ENCODE measurements at regions not wholly inside any gene's neighbourhood (a gene's known extent, or its start where the extent isn't known, plus 50 kb on each side); places are given as distances from the start of the nearest gene placed in this dataset.

DNA sequence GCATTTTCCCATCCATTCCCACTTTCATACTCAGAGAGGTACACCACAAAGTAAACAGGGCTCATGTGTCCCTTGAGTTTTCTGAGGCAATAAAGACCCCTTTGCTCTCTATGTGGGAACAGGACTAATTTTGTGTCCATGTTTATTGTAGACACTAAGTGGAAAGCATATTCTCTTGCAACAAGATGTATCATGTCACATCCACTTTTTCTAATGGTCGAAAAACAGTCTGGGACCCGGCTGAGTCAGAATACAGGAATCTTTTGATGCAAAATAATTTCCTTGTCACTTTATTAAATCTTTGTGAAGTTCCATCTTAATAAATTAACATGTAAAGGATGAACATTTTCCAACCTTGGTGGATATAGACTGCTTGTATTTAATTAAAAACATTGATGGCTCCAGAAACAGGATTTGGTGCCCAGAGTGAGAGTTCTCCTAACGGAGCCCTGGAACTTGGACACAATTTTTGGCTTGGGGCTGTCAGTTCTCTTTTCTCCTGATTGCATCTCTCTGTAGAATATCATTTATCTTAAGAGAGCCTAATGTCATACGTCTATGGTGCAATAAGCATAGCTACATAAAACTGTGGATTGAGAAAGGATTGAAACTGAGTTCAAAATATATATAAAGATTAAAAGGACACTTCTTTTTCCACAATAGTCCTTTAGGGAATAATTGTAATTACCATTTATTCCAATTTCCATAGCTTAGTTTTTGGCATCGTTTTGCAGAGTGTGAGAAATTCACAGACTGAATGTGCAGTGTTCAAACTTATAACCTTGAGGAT, 1116.7 kb upstream of the SEMA6A start:
- POLR2A ChIA-PET, result no interaction called here
- CTCF ChIA-PET, result no interaction called here
- no peak for TF ChIP-seq FOXA1 (IDR thresholded peaks at IDR 0.05)
- no peak for DNase-seq (ENCODE audit: extremely low spot score)

DNA sequence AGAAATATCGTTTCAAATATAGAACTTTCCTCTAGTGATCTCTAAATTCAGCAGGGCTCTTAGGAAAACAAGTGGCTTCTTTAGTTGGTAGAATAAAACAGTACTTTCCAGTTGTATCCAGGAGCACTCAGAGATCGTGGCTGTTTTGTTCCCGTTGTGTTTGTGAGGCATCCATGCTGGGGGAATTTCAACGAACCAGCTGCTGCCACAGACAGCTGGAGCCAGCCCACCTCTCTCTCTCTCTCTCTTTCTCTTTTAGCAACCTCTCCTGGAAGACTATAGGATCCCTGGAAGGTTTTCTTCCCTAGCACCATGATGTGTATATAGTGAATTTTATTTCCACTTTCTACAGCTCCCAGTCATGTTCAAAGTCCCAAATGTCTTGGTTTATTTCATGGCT, 1116.0 kb upstream of the SEMA6A start:
- no peak for TF ChIP-seq FOXK2 (IDR thresholded peaks at IDR 0.05)
- TF ChIP-seq BHLHE40 (IDR thresholded peaks at IDR 0.05; ENCODE audit: borderline replicate concordance), result no peak
- TF ChIP-seq L3MBTL2 (conservative IDR thresholded peaks at IDR 0.05), result no peak
- TF ChIP-seq HDGF (IDR thresholded peaks at IDR 0.05; ENCODE audit: borderline replicate concordance), result no peak
- TF ChIP-seq SP1 (IDR thresholded peaks at IDR 0.05), result no peak
- no peak for TF ChIP-seq FOXM1 (IDR thresholded peaks at IDR 0.05; ENCODE audit: borderline replicate concordance)
- TF ChIP-seq LEF1 (IDR thresholded peaks at IDR 0.05; ENCODE audit: borderline replicate concordance), result no peak
- no peak for TF ChIP-seq ARNT (IDR thresholded peaks at IDR 0.05)
- TF ChIP-seq ZNF384 (IDR thresholded peaks at IDR 0.05), result no peak
- CTCF ChIA-PET, result no interaction called here
- DNase-seq (ENCODE audit: extremely low spot score), result no peak
- POLR2A ChIA-PET, result no interaction called here

DNA sequence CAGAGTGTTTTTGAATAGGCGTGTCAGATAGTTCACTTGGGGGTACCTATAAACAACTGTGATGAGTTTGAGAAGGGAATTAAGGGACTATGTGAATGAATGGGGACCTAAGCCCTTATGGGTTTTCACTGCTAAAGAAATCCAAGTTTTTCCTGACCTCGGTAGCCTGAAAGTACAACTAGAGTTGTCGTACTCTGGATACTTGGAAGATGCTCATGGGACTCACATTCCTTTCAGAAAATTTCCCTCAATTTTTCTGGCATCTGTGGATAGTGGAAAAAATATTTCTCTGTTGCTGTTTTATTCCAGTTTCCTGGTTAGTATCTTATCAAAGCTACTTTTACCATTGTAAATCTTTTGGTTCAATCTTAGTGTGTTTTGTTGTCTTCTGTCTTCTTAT, 1112.3 kb upstream of the SEMA6A start:
- CTCF ChIA-PET, result no interaction called here
- POLR2A ChIA-PET, result no interaction called here
- TF ChIP-seq ELF4 (IDR thresholded peaks at IDR 0.05), result no peak
- no peak for TF ChIP-seq HDGF (IDR thresholded peaks at IDR 0.05; ENCODE audit: borderline replicate concordance)
- no peak for TF ChIP-seq L3MBTL2 (conservative IDR thresholded peaks at IDR 0.05)
- TF ChIP-seq FOXA1 (IDR thresholded peaks at IDR 0.05), result no peak
- TF ChIP-seq, protein P1, sequence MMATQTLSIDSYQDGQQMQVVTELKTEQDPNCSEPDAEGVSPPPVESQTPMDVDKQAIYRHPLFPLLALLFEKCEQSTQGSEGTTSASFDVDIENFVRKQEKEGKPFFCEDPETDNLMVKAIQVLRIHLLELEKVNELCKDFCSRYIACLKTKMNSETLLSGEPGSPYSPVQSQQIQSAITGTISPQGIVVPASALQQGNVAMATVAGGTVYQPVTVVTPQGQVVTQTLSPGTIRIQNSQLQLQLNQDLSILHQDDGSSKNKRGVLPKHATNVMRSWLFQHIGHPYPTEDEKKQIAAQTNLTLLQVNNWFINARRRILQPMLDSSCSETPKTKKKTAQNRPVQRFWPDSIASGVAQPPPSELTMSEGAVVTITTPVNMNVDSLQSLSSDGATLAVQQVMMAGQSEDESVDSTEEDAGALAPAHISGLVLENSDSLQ (IDR thresholded peaks at IDR 0.05), result no peak
- TF ChIP-seq BHLHE40 (IDR thresholded peaks at IDR 0.05; ENCODE audit: borderline replicate concordance), result no peak
- TF ChIP-seq SP1 (IDR thresholded peaks at IDR 0.05), result no peak
- no peak for TF ChIP-seq NFRKB (IDR thresholded peaks at IDR 0.05)
- no peak for TF ChIP-seq SUZ12 (IDR thresholded peaks at IDR 0.05)
- TF ChIP-seq TARDBP (IDR thresholded peaks at IDR 0.05), result no peak

DNA sequence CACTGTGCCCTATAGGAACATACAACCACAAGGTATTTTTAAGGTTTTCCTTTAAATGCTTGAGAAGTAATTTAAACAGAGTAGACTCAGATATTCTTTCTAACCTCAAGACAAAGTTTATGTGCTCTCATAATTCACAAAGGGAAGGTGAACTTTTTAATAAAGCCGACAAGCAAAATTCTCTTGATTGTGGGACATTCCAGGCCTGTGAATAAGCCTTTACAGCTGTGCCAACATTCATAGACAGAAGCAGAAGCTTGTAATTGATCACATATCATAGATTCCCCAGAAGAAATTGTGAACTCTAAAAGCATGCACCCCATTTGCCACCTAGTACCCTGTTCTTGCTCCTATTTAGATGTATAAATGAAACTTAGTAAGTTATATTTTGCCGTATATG, 1107.8 kb upstream of the SEMA6A start:
- no peak for DNase-seq (ENCODE audit: extremely low spot score)
- POLR2A ChIA-PET, result no interaction called here
- CTCF ChIA-PET, result no interaction called here
- TF ChIP-seq SUZ12 (IDR thresholded peaks at IDR 0.05), result no peak

More for the DNA sequence above, 1112.3 kb upstream of the SEMA6A start:
- no peak for DNase-seq (ENCODE audit: extremely low spot score)

DNA sequence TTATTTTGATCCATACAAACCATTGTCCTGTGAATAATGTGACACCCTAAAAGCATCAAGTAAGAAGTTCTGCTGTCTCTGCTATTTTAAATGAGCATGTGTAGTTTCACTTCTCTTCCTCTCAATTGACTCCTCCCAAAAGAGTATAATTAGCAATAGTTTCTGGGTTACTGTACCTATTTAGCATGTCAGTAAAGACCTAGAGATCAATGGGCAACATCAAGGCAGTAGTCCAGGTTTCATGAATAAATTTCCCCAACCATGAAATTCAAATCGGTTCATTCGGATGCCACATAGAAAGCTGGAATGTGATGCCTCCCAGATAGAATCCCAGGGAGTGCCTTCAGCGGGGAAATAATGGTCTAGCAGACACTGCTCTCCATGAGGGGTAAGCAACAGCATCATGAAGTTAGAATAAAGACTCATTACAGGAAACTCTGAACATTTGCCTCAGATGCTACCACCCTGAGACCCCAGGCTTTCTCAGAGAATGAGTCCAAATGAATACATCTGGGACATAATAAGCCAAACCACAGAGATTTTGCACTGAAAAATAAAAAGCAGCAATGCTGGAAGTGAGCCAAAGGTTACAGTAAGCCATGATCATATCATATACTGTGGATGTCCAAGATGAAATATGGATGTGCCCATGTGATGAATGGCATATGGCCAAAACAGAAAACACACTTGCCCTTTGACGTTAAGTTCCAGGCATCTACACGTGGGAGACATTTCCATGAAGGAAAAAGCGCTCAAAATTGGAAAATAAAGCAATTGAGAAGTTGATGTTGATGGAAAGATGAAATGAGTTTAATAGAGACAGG, 1107.0 kb upstream of the SEMA6A start:
- DNase-seq (ENCODE audit: extremely low spot score), result no peak
- CTCF ChIA-PET, result no interaction called here
- no peak for TF ChIP-seq FOXM1 (IDR thresholded peaks at IDR 0.05; ENCODE audit: borderline replicate concordance)
- no peak for TF ChIP-seq HDGF (IDR thresholded peaks at IDR 0.05; ENCODE audit: borderline replicate concordance)
- TF ChIP-seq FOXA1 (IDR thresholded peaks at IDR 0.05), result no peak
- TF ChIP-seq NFRKB (IDR thresholded peaks at IDR 0.05), result no peak
- no peak for TF ChIP-seq SP1 (IDR thresholded peaks at IDR 0.05)
- no peak for TF ChIP-seq L3MBTL2 (conservative IDR thresholded peaks at IDR 0.05)
- TF ChIP-seq CTBP1 (IDR thresholded peaks at IDR 0.05; ENCODE audit: borderline replicate concordance), result no peak
- TF ChIP-seq ARNT (IDR thresholded peaks at IDR 0.05), result no peak
- POLR2A ChIA-PET, result no interaction called here

DNA sequence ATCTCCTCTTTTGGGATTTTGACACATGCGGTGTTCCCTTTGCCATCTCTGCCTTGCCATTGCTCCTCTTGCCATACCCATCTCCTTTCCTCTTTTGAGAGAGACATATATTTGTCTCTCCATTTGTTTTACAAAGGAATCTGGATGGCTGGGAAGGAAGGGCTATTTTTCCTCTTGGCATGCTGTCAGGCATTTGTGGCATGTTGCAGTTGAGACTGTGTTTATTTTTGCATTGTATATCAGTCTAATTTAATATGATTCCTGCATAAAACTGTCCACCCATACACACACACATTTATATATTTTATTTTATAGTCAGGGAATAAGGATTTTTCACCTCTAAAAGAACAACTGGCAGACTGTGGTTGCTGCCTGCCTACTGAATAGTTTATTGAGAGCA, 1105.8 kb upstream of the SEMA6A start:
- DNase-seq (ENCODE audit: extremely low spot score), result no peak
- POLR2A ChIA-PET, result no interaction called here
- no peak for TF ChIP-seq LEF1 (IDR thresholded peaks at IDR 0.05; ENCODE audit: borderline replicate concordance)
- no peak for TF ChIP-seq TARDBP (IDR thresholded peaks at IDR 0.05)
- no peak for TF ChIP-seq L3MBTL2 (conservative IDR thresholded peaks at IDR 0.05)
- no peak for TF ChIP-seq FOXA1 (IDR thresholded peaks at IDR 0.05)
- TF ChIP-seq FOXK2 (IDR thresholded peaks at IDR 0.05), result no peak
- TF ChIP-seq ELF4 (IDR thresholded peaks at IDR 0.05), result no peak
- TF ChIP-seq FOXM1 (IDR thresholded peaks at IDR 0.05; ENCODE audit: borderline replicate concordance), result no peak
- TF ChIP-seq NFRKB (IDR thresholded peaks at IDR 0.05), result no peak
- TF ChIP-seq CTBP1 (IDR thresholded peaks at IDR 0.05; ENCODE audit: borderline replicate concordance), result no peak
- TF ChIP-seq, protein P1 (IDR thresholded peaks at IDR 0.05), result no peak
- TF ChIP-seq HDGF (IDR thresholded peaks at IDR 0.05; ENCODE audit: borderline replicate concordance), result no peak
- TF ChIP-seq ARNT (IDR thresholded peaks at IDR 0.05), result no peak
- CTCF ChIA-PET, result no interaction called here

DNA sequence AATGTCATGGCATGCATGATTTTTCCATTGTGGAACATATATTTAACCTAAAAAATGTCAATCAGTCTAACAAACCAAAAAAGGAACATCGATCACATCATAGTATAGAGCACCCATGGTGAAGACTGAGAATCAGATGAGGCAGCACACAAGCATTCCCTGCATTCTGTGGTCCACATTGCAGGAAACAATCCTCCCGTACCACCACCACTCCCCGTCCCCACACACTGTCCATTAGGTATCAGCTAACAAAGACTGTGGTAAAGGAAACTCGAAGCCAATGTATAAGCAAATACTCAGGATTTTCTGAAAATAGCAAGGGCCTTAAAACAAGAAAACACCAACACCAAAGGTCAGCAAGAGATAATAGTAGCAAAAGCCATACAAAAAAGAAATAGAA, 1104.4 kb upstream of the SEMA6A start:
- POLR2A ChIA-PET, result no interaction called here
- DNase-seq (ENCODE audit: extremely low spot score), result no peak
- CTCF ChIA-PET, result no interaction called here
- no peak for TF ChIP-seq FOXK2 (IDR thresholded peaks at IDR 0.05)
- no peak for TF ChIP-seq NFRKB (IDR thresholded peaks at IDR 0.05)
- TF ChIP-seq SUZ12 (IDR thresholded peaks at IDR 0.05), result no peak
- no peak for TF ChIP-seq L3MBTL2 (conservative IDR thresholded peaks at IDR 0.05)
- no peak for TF ChIP-seq FOXM1 (IDR thresholded peaks at IDR 0.05; ENCODE audit: borderline replicate concordance)
- TF ChIP-seq, protein P1 (IDR thresholded peaks at IDR 0.05), result no peak
- no peak for TF ChIP-seq HDGF (IDR thresholded peaks at IDR 0.05; ENCODE audit: borderline replicate concordance)
- no peak for TF ChIP-seq BHLHE40 (IDR thresholded peaks at IDR 0.05; ENCODE audit: borderline replicate concordance)
- TF ChIP-seq SP1 (IDR thresholded peaks at IDR 0.05), result no peak
- TF ChIP-seq ELF4 (IDR thresholded peaks at IDR 0.05), result no peak

Measured in HEK293T (cell line).